IPS DF 6.9 (cell line): ENCODE measurements at regions not wholly inside any gene's neighbourhood (a gene's known extent, or its start where the extent isn't known, plus 50 kb on each side); places are given as distances from the start of the nearest gene placed in this dataset.
"Not testable (repeated sequence)": the region's sequence is repeated elsewhere in the genome, so short reads cannot be mapped to it uniquely, and the experiment has no call there.

ENCODE experiments used
- DNase-seq: peaks from one replicate; pipeline ENCODE4 v3.0.0-alpha.2; 2013; ENCODE audit warnings: low read depth, low spot score
- H3K27ac ChIP-seq: one replicate; pipeline ENCODE4 v1.5.1; 2013; ENCODE audit warnings: low read length, control low read depth
- H3K27me3 ChIP-seq: 2 replicates; pipeline ENCODE4 v1.6.1; 2013; ENCODE audit warnings: mild to moderate bottlenecking, low read length; ENCODE audit not compliant: control insufficient read depth, insufficient read depth
- H3K36me3 ChIP-seq: 2 replicates; pipeline ENCODE4 v1.6.1; 2013; ENCODE audit warnings: low read length; ENCODE audit not compliant: control insufficient read depth, insufficient read depth
- H3K4me1 ChIP-seq: 2 replicates; pipeline ENCODE4 v1.6.1; 2013; ENCODE audit warnings: low read length; ENCODE audit not compliant: control insufficient read depth, insufficient read depth
- H3K4me3 ChIP-seq: 2 replicates; pipeline ENCODE4 v1.5.1; 2013; ENCODE audit warnings: mild to moderate bottlenecking, low read length
- H3K9me3 ChIP-seq: 2 replicates; pipeline ENCODE4 v1.6.1; 2013; ENCODE audit warnings: low read length, inconsistent platforms; ENCODE audit not compliant: control insufficient read depth, insufficient read depth
- WGBS: extraction: QIAGEN DNeasy Blood & Tissue Kit; methylation state at CpG from one replicate; pipeline ENCODE4 v1.1.7; 2013; ENCODE audit warnings: mixed read lengths, missing lambda C conversion rate; ENCODE audit not compliant: insufficient read length, insufficient coverage; 5-methylcytosine and 5-hydroxymethylcytosine counted together

GRCh38 chr4:78707268-78707667 is 68.9 kb upstream of the BMP2K start:
- H3K4me1 ChIP-seq = peaks cover 1% of the 10 kb centered on the region; the same call in 1 of the 2 replicates
- H3K36me3 ChIP-seq = no peaks in the 10 kb centered on the region
- no peaks in the 10 kb centered on the region for H3K9me3 ChIP-seq
- H3K27ac ChIP-seq = no peak overlapping the region
- H3K27me3 ChIP-seq = no peaks in the 10 kb centered on the region
- H3K4me3 ChIP-seq = no peak overlapping the region
- DNase-seq = no peak
- WGBS = no CpG with 5 or more reads among the region's 2 CpGs

GRCh38 chr4:78707793-78708192 is 68.4 kb upstream of the BMP2K start:
- Histone ChIP-seq H3K27ac (no peak overlapping the region), H3K9me3 (no peaks in the 10 kb centered on the region), H3K36me3 (no peaks in the 10 kb centered on the region), H3K4me3 (no peak overlapping the region), H3K27me3 (no peaks in the 10 kb centered on the region), H3K4me1 (peaks cover 1% of the 10 kb centered on the region; the same call in 1 of the 2 replicates)
- WGBS = no CpG with 5 or more reads among the region's 5 CpGs
- no peak for DNase-seq

DNA sequence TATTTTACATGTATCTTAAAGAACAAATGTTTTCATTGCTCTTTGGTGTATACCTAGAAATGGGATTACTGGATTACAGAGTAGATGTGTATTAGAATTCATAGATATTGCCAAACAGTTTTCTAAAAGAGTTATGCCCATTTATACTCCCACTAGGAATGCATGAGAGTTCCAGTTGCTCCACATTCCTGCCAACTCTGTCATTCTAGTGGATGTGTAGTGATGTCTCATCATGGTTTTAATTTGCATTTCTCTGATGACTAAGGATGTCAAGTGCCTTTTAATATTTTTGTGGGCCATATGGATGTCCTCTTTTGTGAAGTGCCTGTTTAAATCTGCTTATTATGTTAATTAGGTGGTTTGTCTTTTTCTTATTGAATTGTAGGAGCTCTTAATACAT is 65.6 kb upstream of the BMP2K start:
- Histone ChIP-seq H3K27ac (no peak overlapping the region), H3K4me3 (no peak overlapping the region), H3K4me1 (no peaks in the 10 kb centered on the region; the same call in 1 of the 2 replicates), H3K9me3 (no peaks in the 10 kb centered on the region), H3K27me3 (no peaks in the 10 kb centered on the region), H3K36me3 (no peaks in the 10 kb centered on the region)
- no peak for DNase-seq

- no peaks in the 10 kb centered on the region for H3K9me3 ChIP-seq
- H3K4me1 ChIP-seq = no peaks in the 10 kb centered on the region
- no peaks in the 10 kb centered on the region for H3K36me3 ChIP-seq
- no peaks in the 10 kb centered on the region for H3K27me3 ChIP-seq
- no peak for DNase-seq
- no CpG with 5 or more reads among the region's 3 CpGs for WGBS
- no peak overlapping the region for H3K4me3 ChIP-seq
- H3K27ac ChIP-seq = no peak overlapping the region
These were observed 64.5 kb upstream of the BMP2K start for GRCh38 chr4:78711676-78712075.

GRCh38 chr4:78714598-78714997 is 61.6 kb upstream of the BMP2K start:
- not testable (repeated sequence) for H3K4me1 ChIP-seq, H3K4me3 ChIP-seq
- no CpG with 5 or more reads among the region's 4 CpGs for WGBS

GRCh38 chr4:78715372-78715771 is 60.8 kb upstream of the BMP2K start:
- not testable (repeated sequence) for H3K4me3 ChIP-seq, H3K9me3 ChIP-seq, H3K4me1 ChIP-seq, H3K36me3 ChIP-seq, DNase-seq, H3K27ac ChIP-seq, H3K27me3 ChIP-seq
- no CpG with 5 or more reads among the region's 6 CpGs for WGBS

More at GRCh38 chr4:78714598-78714997, 61.6 kb upstream of the BMP2K start:
- not testable (repeated sequence) for H3K27ac ChIP-seq, H3K36me3 ChIP-seq, DNase-seq, H3K9me3 ChIP-seq, H3K27me3 ChIP-seq

DNA sequence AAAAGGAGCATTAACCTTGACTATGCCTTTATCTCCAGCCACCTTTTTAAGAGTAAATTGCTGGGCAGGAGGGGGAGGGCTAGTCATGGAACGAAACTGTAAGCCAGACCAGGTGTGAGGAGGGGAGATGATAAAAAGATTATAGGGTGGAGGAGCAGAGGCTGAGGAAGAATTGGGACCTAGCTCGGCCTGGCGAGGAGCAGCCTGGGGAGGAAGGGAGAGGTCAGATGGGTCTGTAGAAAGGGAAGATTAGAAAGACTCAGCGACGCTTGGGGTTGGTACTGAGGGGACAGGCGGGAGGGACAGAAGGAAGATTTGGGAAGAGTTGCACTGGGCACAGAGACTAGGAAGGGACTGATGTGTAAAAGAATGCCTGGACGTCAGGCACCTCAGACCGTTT is 58.4 kb upstream of the BMP2K start:
- not testable (repeated sequence) for H3K27ac ChIP-seq, DNase-seq, H3K36me3 ChIP-seq, H3K9me3 ChIP-seq, H3K4me1 ChIP-seq, H3K4me3 ChIP-seq, H3K27me3 ChIP-seq
- WGBS = no CpG with 5 or more reads among the region's 8 CpGs

DNA sequence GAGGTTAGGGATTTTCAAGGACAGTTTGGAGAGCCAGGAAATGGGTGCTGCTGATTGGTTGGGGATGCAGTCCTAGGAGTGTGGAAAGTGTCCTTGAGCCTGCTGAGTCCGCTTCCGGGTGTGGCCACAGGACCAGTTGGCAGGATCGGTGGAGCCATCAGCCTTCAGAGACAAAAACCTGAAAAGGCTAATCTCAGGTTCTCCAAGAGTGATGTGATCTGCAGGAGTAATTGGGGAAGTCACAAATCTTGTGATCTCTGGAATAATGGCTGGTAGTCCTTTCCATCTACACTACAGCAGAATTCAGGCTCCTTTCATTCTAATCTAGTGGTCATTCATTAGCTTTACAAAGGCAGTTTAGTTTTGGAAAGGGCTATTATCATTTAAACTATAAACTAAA is 55.9 kb upstream of the BMP2K start:
- Histone ChIP-seq H3K36me3 (no peaks in the 10 kb centered on the region), H3K4me1 (peaks cover 4% of the 10 kb centered on the region), H3K27me3 (no peaks in the 10 kb centered on the region), H3K27ac (no peak overlapping the region), H3K4me3 (no peak overlapping the region), H3K9me3 (no peaks in the 10 kb centered on the region)
- DNase-seq = peak; percentile 13
- no CpG with 5 or more reads among the region's 3 CpGs for WGBS

DNA sequence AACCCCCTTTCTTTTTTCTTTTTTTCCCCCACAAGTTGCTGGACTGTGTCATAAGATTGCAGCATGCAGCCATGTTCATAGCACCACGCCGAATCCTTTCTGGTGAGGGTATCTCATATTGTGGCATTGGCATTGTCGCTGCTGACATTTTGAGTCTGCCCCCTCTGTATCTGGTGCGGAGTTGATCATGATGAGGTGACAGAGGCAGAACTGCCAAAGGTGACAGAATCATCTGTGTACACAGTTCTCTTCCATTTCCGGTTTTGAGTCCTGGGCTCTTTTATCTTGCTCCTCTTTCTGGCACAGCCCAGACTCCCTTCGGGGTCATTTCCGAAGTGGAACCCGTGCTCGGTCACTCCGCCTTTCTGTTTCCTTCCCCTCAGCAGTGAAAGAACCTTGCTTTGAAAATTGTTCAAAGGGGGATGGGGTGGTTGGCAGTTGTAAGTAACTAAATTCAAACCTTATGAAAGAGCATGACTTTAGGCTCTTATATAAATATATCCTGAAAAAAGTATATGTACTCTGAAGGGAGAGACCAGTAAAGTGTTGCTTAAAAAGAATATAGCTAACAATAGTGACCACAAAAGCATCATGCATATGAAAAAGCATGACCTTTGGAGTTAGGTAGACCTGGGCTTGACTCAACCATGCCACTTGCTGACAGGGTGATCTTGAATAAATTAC is 55.0 kb upstream of the BMP2K start:
- Histone ChIP-seq H3K4me1 (peaks cover 4% of the 10 kb centered on the region), H3K9me3 (no peaks in the 10 kb centered on the region), H3K36me3 (no peaks in the 10 kb centered on the region), H3K27me3 (no peaks in the 10 kb centered on the region), H3K27ac (no peak overlapping the region), H3K4me3 (no peak overlapping the region)
- WGBS = no CpG with 5 or more reads among the region's 10 CpGs
- no peak for DNase-seq

DNA sequence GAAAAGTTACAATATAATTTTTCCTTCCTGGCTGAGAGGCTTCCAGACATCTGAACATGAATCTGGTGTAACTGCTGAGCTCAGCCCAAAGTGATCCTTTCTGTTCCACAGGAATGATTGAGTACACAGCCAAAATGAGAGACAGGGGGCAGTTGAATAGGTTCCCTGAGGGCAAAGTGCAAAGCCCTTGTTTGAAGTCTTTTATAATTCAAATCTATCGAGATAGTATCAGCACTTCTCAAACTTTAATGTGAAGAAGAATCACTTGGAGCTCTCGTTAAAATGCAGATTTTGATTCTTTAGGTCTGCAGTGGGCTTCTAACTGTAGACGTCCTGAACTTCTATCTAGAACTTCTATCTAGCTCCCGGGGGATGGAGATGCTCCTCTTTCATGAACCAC is 54.4 kb upstream of the BMP2K start:
- no CpG with 5 or more reads among the region's 4 CpGs for WGBS
- Histone ChIP-seq H3K27me3 (no peaks in the 10 kb centered on the region), H3K4me3 (no peak overlapping the region), H3K27ac (no peak overlapping the region), H3K9me3 (no peaks in the 10 kb centered on the region), H3K36me3 (no peaks in the 10 kb centered on the region), H3K4me1 (peaks cover 4% of the 10 kb centered on the region)
- DNase-seq = no peak

GRCh38 chr4:78722320-78722719 is 53.8 kb upstream of the BMP2K start:
- Histone ChIP-seq H3K4me1 (peaks cover 4% of the 10 kb centered on the region), H3K9me3 (no peaks in the 10 kb centered on the region), H3K27ac (no peak overlapping the region), H3K4me3 (no peak overlapping the region), H3K36me3 (no peaks in the 10 kb centered on the region), H3K27me3 (no peaks in the 10 kb centered on the region)
- no peak for DNase-seq
- WGBS = no CpG with 5 or more reads among the region's 5 CpGs
